Common myeloid progenitor, CD34-positive (primary cell): ENCODE measurements at regions not wholly inside any gene's neighbourhood (a gene's known extent, or its start where the extent isn't known, plus 50 kb on each side); places are given as distances from the start of the nearest gene placed in this dataset.

Source experiments
- CTCF ChIA-PET: fragments of 350-600 bp; sonication (Branson Sonifier 250); formaldehyde crosslinking; loops from one replicate; lab custom pipeline; 2021; ENCODE audit warnings: antibody characterized with exemption; lab: Charles Lee
- POLR2A ChIA-PET: fragments of 350-600 bp; sonication (Branson Sonifier 250); formaldehyde crosslinking; loops from one replicate; lab custom pipeline; 2021; ENCODE audit warnings: antibody characterized with exemption; lab: Charles Lee
- DNase-seq, 3 donors: peaks; one replicate each; pipeline versions ENCODE4 v3.0.0 to v3.0.0-alpha.2; 2013
- H3K27ac ChIP-seq, 2 experiments: 1 replicate in 1 of 2; 2 replicates in 1 of 2; pipeline ENCODE4 v1.7.0; 2013; ENCODE audit warnings: inconsistent platforms in 2 of 2, low read length in 2 of 2, mild to moderate bottlenecking in 2 of 2, low read depth in 1 of 2, moderate library complexity in 1 of 2; ENCODE audit not compliant: severe bottlenecking in 2 of 2, insufficient read depth in 1 of 2, poor library complexity in 1 of 2
- H3K27me3 ChIP-seq, 5 experiments: replicated peaks in 2 of 5; 1 replicate in 3 of 5; 2 replicates in 2 of 5; pipeline versions ENCODE4 v1.6.1 to v1.7.0; 2013; ENCODE audit warnings: low read length in 4 of 5, mild to moderate bottlenecking in 2 of 5, moderate library complexity in 2 of 5, inconsistent platforms in 1 of 5; ENCODE audit not compliant: insufficient read depth in 5 of 5, control insufficient read depth in 4 of 5
- H3K36me3 ChIP-seq, 4 experiments: 1 replicate in 2 of 4; 2 replicates in 2 of 4; pipeline versions ENCODE4 v1.6.1 to v1.7.0; 2013; ENCODE audit warnings: low read length in 3 of 4, control low read depth in 1 of 4, mild to moderate bottlenecking in 1 of 4; ENCODE audit not compliant: control insufficient read depth in 4 of 4, insufficient read depth in 4 of 4
- H3K4me1 ChIP-seq, 4 experiments: 1 replicate in 3 of 4; 2 replicates in 1 of 4; pipeline versions ENCODE4 v1.6.1 to v1.7.1; 2013; ENCODE audit warnings: low read length in 3 of 4, mild to moderate bottlenecking in 3 of 4, control low read depth in 1 of 4, inconsistent platforms in 1 of 4, moderate library complexity in 1 of 4; ENCODE audit not compliant: control insufficient read depth in 4 of 4, insufficient read depth in 4 of 4; ENCODE audit errors: control extremely low read depth in 1 of 4
- H3K4me3 ChIP-seq, 7 experiments: 1 replicate in 4 of 7; 2 replicates in 3 of 7; pipeline versions ENCODE4 v1.5.1 to v1.7.0; 2013; ENCODE audit warnings: mild to moderate bottlenecking in 7 of 7, low read length in 6 of 7, moderate library complexity in 6 of 7, inconsistent platforms in 2 of 7, low read depth in 2 of 7, control low read depth in 1 of 7; ENCODE audit not compliant: insufficient read depth in 4 of 7, control insufficient read depth in 1 of 7; ENCODE audit errors: extremely low read depth in 1 of 7
- H3K9me3 ChIP-seq, 5 experiments: 1 replicate in 4 of 5; 2 replicates in 1 of 5; pipeline versions ENCODE4 v1.6.1 to v1.7.1; 2013; ENCODE audit warnings: low read length in 4 of 5, mild to moderate bottlenecking in 2 of 5, inconsistent platforms in 1 of 5, low read depth in 1 of 5, moderate library complexity in 1 of 5; ENCODE audit not compliant: control insufficient read depth in 4 of 5, insufficient read depth in 2 of 5; ENCODE audit errors: control extremely low read depth in 1 of 5
- WGBS: methylation state at CpG from one replicate; pipeline ENCODE4 v1.1.5; 2013; ENCODE audit not compliant: insufficient coverage; 5-methylcytosine and 5-hydroxymethylcytosine counted together

GRCh38 chr3:26763723-26764122 is 141.2 kb downstream of the LRRC3B start:
- peaks cover 0 to 5% (median 0%) of the 10 kb centered on the region in 5 experiments for H3K9me3 ChIP-seq
- ChIA-PET POLR2A (no interaction called here), CTCF (no interaction called here)
- no peak overlapping the region for H3K27ac ChIP-seq
- H3K4me1 ChIP-seq, result no peaks in the 10 kb centered on the region
- H3K4me3 ChIP-seq, result no peak overlapping the region
- H3K27me3 ChIP-seq, result no peaks in the 10 kb centered on the region
- no peak for DNase-seq
- no peaks in the 10 kb centered on the region for H3K36me3 ChIP-seq

GRCh38 chr3:26766031-26766430 is 143.5 kb downstream of the LRRC3B start:
- POLR2A ChIA-PET, result no interaction called here
- Histone ChIP-seq H3K4me3 (no peak overlapping the region), H3K27me3 (no peaks in the 10 kb centered on the region), H3K4me1 (no peaks in the 10 kb centered on the region), H3K27ac (no peak overlapping the region), H3K9me3 (peaks cover 0 to 5% (median 0%) of the 10 kb centered on the region in 5 experiments), H3K36me3 (no peaks in the 10 kb centered on the region)
- CTCF ChIA-PET, result interaction anchor here (0.9 kb wide), 1 partner anchor 326 kb away, joined by 3 read pairs; no protein-coding TSS in a partner anchor
- WGBS, result no CpG with 5 or more reads among the region's 1 CpG
- DNase-seq, result no peak

GRCh38 chr3:26768068-26768651 is 145.6 kb downstream of the LRRC3B start:
- Histone ChIP-seq H3K9me3 (peaks cover 0 to 5% (median 0%) of the 10 kb centered on the region in 5 experiments), H3K27me3 (no peaks in the 10 kb centered on the region), H3K4me3 (no peak overlapping the region), H3K27ac (no peak overlapping the region), H3K4me1 (no peaks in the 10 kb centered on the region), H3K36me3 (no peaks in the 10 kb centered on the region)
- POLR2A ChIA-PET, result no interaction called here
- DNase-seq, result no peak
- 100% methylated on average over 1 of the region's 1 CpG for WGBS
- CTCF ChIA-PET, result interaction anchor here (1.2 kb wide), 1 partner anchor 29 kb away, joined by 3 read pairs; no protein-coding TSS in a partner anchor

DNA sequence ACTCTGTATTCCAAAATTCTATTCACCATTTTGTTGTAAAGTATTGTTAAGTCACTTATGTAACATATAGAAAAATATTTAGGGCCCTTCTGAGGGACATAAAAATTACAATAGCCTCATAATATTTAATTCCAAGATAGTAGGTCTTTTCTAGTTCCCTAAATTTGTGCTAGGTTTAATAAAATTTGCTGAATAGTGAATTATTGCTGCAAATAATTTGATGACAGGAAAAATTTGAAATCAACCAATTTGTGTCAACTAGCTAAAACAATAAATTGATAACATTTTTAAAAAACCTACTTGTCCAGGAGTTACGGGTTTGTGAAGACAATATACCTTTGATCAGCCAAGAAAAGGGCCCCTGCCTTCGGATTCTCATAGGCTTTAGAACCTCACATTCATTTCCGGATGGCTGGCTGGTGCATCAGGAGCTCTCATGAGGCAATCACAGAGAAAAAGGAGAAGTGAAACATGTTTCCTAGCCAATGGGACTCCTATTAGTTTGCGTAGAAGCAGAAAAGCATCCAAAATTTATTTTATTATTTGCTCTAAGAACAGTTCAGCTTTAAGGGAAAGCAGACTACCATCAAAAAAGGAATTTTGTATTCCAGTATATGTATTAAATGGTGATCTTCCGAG is 177.2 kb downstream of the LRRC3B start:
- POLR2A ChIA-PET, result no interaction called here
- DNase-seq, result no peak
- Histone ChIP-seq H3K27ac (no peak overlapping the region), H3K36me3 (no peaks in the 10 kb centered on the region), H3K4me1 (no peaks in the 10 kb centered on the region), H3K9me3 (peaks cover 0 to 3% (median 0%) of the 10 kb centered on the region in 5 experiments), H3K4me3 (no peak overlapping the region), H3K27me3 (no peaks in the 10 kb centered on the region)
- CTCF ChIA-PET, result no interaction called here
- WGBS, result 84% methylated on average over 3 of the region's 5 CpGs

DNA sequence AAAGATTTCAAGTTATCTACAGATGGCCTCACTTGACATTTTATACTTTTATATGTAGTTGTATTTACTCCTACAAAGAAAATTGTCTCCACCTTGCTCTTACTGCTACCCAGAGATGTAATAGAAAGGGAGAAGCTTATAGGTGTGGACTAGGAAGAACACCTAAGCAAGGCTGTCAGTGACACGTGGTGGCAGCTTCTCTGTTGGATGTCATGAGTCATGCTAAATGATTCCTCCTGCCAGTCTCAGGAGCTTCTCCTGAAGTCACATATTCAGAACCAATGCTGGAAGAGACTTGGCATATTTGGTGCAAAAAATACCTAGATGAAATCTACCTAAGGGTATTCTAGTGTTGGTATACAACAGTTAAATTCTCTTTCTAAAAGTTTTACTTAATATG is 184.7 kb downstream of the LRRC3B start:
- Histone ChIP-seq H3K27me3 (no peaks in the 10 kb centered on the region), H3K4me3 (no peak overlapping the region), H3K4me1 (no peaks in the 10 kb centered on the region), H3K27ac (no peak overlapping the region), H3K36me3 (no peaks in the 10 kb centered on the region), H3K9me3 (no peaks in the 10 kb centered on the region)
- DNase-seq, result no peak
- CTCF ChIA-PET, result no interaction called here
- POLR2A ChIA-PET, result no interaction called here
- WGBS, result 33% methylated on average over 1 of the region's 1 CpG

DNA sequence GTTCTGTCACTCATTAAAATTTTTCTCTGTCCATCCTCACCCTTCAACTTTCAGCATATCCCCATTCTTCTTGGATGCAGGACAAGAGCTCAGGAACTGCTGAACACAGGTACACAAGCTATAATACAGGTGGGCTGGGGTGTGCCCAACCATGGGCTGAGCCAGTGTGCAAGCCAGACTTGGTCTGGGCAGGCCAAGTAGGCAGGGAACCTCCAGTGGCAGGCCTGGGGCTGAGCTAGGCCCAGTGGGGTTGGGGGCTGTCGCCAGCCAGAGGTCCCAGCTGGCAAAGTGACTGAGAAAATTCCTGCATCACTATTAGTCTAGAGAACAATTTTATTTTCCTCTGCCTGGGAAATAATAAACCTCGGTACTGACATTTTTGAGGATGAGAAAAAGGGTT is 202.9 kb downstream of the LRRC3B start:
- ChIA-PET CTCF (no interaction called here), POLR2A (no interaction called here)
- no peak for DNase-seq
- no peak overlapping the region for H3K4me3 ChIP-seq
- H3K9me3 ChIP-seq, result peaks cover 6 to 47% (median 8%) of the 10 kb centered on the region in 5 experiments
- no peak overlapping the region for H3K27ac ChIP-seq
- H3K4me1 ChIP-seq, result no peaks in the 10 kb centered on the region
- WGBS, result 83% methylated on average over 1 of the region's 2 CpGs
- H3K27me3 ChIP-seq, result no peaks in the 10 kb centered on the region
- H3K36me3 ChIP-seq, result no peaks in the 10 kb centered on the region

GRCh38 chr3:26827169-26827568 is 204.6 kb downstream of the LRRC3B start:
- H3K9me3 ChIP-seq, result peaks cover 2 to 30% (median 6%) of the 10 kb centered on the region in 5 experiments
- WGBS, result 100% methylated on average over 1 of the region's 1 CpG
- no peak overlapping the region for H3K27ac ChIP-seq
- no peaks in the 10 kb centered on the region for H3K4me1 ChIP-seq
- CTCF ChIA-PET, result no interaction called here
- POLR2A ChIA-PET, result no interaction called here
- no peak for DNase-seq
- no peaks in the 10 kb centered on the region for H3K36me3 ChIP-seq
- H3K4me3 ChIP-seq, result no peak overlapping the region
- H3K27me3 ChIP-seq, result no peaks in the 10 kb centered on the region
